Left lung (tissue), 4 donors: ENCODE measurements at regions not wholly inside any gene's neighbourhood (a gene's known extent, or its start where the extent isn't known, plus 50 kb on each side); places are given as distances from the start of the nearest gene placed in this dataset.

Experiments used
- ATAC-seq: fragments of 200-7000 bp; cut with Tn5 transposase; one replicate; pipeline ENCODE4 v1.9.1; 2020; ENCODE audit warnings: moderate library complexity
- DNase-seq, 4 donors: peaks; one replicate each; pipeline ENCODE4 v3.0.0-alpha.2; 2013 to 2020
- H3K27ac ChIP-seq, 2 donors: fragments of 200-600 bp; sonication (generic) in 1 of 2; one replicate each; pipeline versions ENCODE4 v1.5.0 to v1.8.0; 2020 to 2021
- H3K27me3 ChIP-seq, 2 donors: fragments of 200-600 bp; sonication (generic) in 1 of 2; one replicate each; pipeline versions ENCODE4 v1.5.0 to v1.8.0; 2020 to 2021
- H3K36me3 ChIP-seq, 2 donors: fragments of 200-600 bp; sonication (generic) in 1 of 2; one replicate each; pipeline versions ENCODE4 v1.5.0 to v1.8.0; 2020 to 2021
- H3K4me1 ChIP-seq, 2 donors: fragments of 200-600 bp; one replicate each; pipeline ENCODE4 v1.8.0; 2021
- H3K4me3 ChIP-seq, 2 donors: fragments of 200-600 bp; sonication (generic) in 1 of 2; one replicate each; pipeline versions ENCODE4 v1.5.0 to v1.8.0; 2020 to 2021; ENCODE audit warnings: mild to moderate bottlenecking in 1 of 2
- H3K9me3 ChIP-seq, 2 donors: fragments of 200-600 bp; sonication (generic) in 1 of 2; one replicate each; pipeline versions ENCODE4 v1.5.0 to v1.8.0; 2020 to 2021
- intact Hi-C, 2 donors: fragments of 100-400 bp; cut with DNase I; formaldehyde crosslinking; loops; one replicate each; pipeline versions ENCODE4 v1.11.2 to v1.14.2; 2022
- TF ChIP-seq, protein P1 (sequence below), 2 donors: fragments of 200-600 bp; sonication (generic) in 1 of 2; IDR thresholded peaks; one replicate each; pipeline versions ENCODE4 v1.5.0 to v1.8.0; 2021; ENCODE audit warnings: antibody characterized with exemption in 2 of 2
- donor health status: DM: no; HTN: yes; CAD: no.
- donor health status: DM: no; HTN: no; CAD: no.

DNA sequence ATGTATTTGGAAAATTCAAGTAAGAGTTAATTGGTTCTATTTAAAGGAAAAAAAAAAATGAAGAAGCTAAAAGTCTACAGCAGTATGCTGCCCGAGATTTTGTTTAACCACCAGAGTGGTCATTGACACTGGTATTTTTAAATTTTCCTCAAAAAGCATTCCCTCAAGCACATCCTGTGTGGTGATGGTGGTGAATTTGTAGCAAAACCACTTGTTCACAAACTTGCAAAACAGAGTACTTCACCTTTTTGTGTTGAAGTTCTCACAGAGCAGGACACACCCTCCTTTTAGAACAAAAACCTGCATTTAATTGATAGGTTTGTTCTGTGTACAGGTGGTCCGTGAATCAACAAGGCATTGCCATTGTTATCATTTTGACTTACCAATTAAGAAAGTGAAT is 374.2 kb downstream of the EFNA5 start:
- ATAC-seq (peak; percentile 21), DNase-seq (no peak)
- intact Hi-C loops = no loop called here
- Histone ChIP-seq H3K27me3 (no peaks in the 10 kb centered on the region), H3K27ac (no peak overlapping the region), H3K9me3 (no peaks in the 10 kb centered on the region), H3K4me3 (no peak overlapping the region), H3K36me3 (no peaks in the 10 kb centered on the region), H3K4me1 (peaks cover 10 to 13% of the 10 kb centered on the region in 2 donors)
- TF ChIP-seq, protein P1, sequence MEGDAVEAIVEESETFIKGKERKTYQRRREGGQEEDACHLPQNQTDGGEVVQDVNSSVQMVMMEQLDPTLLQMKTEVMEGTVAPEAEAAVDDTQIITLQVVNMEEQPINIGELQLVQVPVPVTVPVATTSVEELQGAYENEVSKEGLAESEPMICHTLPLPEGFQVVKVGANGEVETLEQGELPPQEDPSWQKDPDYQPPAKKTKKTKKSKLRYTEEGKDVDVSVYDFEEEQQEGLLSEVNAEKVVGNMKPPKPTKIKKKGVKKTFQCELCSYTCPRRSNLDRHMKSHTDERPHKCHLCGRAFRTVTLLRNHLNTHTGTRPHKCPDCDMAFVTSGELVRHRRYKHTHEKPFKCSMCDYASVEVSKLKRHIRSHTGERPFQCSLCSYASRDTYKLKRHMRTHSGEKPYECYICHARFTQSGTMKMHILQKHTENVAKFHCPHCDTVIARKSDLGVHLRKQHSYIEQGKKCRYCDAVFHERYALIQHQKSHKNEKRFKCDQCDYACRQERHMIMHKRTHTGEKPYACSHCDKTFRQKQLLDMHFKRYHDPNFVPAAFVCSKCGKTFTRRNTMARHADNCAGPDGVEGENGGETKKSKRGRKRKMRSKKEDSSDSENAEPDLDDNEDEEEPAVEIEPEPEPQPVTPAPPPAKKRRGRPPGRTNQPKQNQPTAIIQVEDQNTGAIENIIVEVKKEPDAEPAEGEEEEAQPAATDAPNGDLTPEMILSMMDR (IDR thresholded peaks at IDR 0.05) = no peak

DNA sequence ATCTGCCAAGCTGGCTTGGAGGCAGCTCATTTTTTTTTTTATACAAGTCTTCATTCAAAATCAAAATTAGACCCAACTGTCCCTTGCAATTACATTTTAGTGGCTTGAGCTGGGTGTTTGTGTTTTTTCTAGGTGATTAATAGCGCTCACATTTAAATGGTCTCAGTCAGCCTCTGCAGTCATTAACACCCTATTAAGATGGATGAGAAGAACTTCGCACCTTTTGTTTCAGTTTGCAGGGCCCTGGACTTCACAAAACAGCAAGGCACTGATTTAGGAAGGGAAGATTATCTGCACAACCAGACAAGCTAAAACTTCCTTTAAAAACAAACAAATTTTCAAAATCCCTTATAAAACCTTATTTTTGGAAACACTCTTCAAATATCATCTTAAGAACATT is 374.8 kb downstream of the EFNA5 start:
- H3K4me1 ChIP-seq = peaks cover 10 to 13% of the 10 kb centered on the region in 2 donors
- H3K9me3 ChIP-seq = no peaks in the 10 kb centered on the region
- no peaks in the 10 kb centered on the region for H3K27me3 ChIP-seq
- intact Hi-C loops = no loop called here
- H3K4me3 ChIP-seq = no peak overlapping the region
- TF ChIP-seq, protein P1 (IDR thresholded peaks at IDR 0.05) = no peak
- DNase-seq (no peak), ATAC-seq (no peak)
- H3K36me3 ChIP-seq = no peaks in the 10 kb centered on the region
- H3K27ac ChIP-seq = no peak overlapping the region

DNA sequence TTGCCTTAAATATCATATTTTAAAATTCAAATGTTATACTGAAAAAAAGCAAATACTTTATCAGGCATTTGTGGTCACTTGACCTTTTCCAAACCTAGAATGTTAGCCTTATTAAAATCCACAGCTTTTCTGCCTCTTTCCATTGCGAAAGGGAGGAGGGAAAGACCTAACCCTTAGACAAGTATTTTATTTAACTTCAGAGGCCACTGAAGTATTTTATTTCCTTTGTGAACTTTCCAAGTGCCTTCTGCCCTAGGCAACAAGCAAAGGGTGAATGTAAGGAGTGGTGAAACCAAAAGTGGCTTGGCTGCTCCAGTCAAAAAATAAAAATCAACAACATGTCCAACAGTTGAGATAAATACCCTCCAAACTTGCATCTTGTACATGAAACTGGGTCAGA is 376.1 kb downstream of the EFNA5 start:
- Histone ChIP-seq H3K36me3 (no peaks in the 10 kb centered on the region), H3K4me1 (peaks cover 10 to 13% of the 10 kb centered on the region in 2 donors), H3K9me3 (no peaks in the 10 kb centered on the region), H3K4me3 (no peak overlapping the region), H3K27me3 (no peaks in the 10 kb centered on the region), H3K27ac (no peak overlapping the region)
- ATAC-seq = peak; percentile 71
- DNase-seq = no peak
- TF ChIP-seq, protein P1 (IDR thresholded peaks at IDR 0.05) = no peak
- intact Hi-C loops = no loop called here

DNA sequence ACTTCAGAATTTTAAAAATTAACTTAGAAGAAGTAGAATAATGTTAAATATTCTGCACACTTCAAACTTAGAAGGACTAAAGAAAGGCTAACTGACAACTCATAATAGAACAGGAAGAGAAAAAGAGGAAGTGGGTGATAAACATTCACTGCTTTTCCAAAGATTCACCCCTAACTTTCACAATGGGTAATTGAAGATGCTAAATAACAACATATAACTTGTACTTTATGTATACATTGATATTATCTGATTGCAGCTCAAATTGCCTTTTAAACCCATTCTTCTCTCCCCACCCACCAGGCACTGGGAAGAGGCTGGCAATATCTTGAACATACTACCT is 376.6 kb downstream of the EFNA5 start:
- Histone ChIP-seq H3K4me1 (peaks cover 10 to 13% of the 10 kb centered on the region in 2 donors), H3K4me3 (no peak overlapping the region), H3K27ac (no peak overlapping the region), H3K9me3 (no peaks in the 10 kb centered on the region), H3K27me3 (no peaks in the 10 kb centered on the region), H3K36me3 (no peaks in the 10 kb centered on the region)
- intact Hi-C loops = no loop called here
- TF ChIP-seq, protein P1 (IDR thresholded peaks at IDR 0.05) = no peak
- DNase-seq (no peak), ATAC-seq (peak; percentile 6)

DNA sequence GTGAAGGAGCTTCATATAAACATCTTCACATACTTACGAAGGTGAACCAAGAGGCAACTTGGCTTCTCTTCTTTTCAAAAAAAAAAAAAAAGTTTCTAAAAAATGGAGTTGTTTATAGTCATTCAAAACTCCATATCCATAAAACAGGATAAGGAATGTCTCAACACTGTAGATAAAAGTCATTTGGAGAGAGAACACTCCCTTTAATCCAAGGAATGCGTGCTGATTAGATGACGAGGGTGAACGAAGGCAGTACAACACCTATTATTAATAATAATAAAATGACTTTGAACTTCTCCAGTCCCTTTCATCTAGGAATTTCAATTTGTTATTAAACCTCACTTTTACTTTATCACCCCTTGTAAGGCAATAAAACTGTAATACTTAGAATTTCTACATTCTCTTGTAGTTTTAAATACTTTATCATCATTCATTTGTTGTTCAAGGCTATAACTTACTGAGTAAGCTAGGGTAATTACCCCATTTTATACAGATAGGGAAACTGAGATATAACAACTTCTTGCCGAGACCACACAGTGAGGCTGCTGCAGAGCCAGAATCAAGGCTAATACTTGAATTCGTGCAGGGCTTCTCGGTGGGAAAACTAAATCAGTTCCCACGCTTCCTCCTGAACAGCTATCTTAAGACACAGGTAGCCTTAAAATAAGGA is 377.1 kb downstream of the EFNA5 start:
- H3K9me3 ChIP-seq = no peaks in the 10 kb centered on the region
- no peak overlapping the region for H3K4me3 ChIP-seq
- H3K27ac ChIP-seq = no peak overlapping the region
- H3K4me1 ChIP-seq = peaks cover 10 to 13% of the 10 kb centered on the region in 2 donors
- TF ChIP-seq, protein P1 (IDR thresholded peaks at IDR 0.05) = no peak
- H3K36me3 ChIP-seq = no peaks in the 10 kb centered on the region
- DNase-seq (peak in 2 of 4 donors; percentile 19 to 48), ATAC-seq (peak; percentile 12)
- H3K27me3 ChIP-seq = no peaks in the 10 kb centered on the region
- intact Hi-C loops = no loop called here
